SH-SY5Y (cell line): ENCODE measurements at regions not wholly inside any gene's neighbourhood (a gene's known extent, or its start where the extent isn't known, plus 50 kb on each side); places are given as distances from the start of the nearest gene placed in this dataset.

Experiments used
- GATA2 ChIP-seq: IDR thresholded peaks from 2 replicates; pipeline ENCODE4 v1.6.1; 2011; ENCODE audit warnings: mild to moderate bottlenecking, low read depth, low read length
- GATA3 ChIP-seq: IDR thresholded peaks from 2 replicates; pipeline ENCODE4 v1.6.1; 2011; ENCODE audit warnings: low read depth, mild to moderate bottlenecking, low read length, moderate library complexity

DNA sequence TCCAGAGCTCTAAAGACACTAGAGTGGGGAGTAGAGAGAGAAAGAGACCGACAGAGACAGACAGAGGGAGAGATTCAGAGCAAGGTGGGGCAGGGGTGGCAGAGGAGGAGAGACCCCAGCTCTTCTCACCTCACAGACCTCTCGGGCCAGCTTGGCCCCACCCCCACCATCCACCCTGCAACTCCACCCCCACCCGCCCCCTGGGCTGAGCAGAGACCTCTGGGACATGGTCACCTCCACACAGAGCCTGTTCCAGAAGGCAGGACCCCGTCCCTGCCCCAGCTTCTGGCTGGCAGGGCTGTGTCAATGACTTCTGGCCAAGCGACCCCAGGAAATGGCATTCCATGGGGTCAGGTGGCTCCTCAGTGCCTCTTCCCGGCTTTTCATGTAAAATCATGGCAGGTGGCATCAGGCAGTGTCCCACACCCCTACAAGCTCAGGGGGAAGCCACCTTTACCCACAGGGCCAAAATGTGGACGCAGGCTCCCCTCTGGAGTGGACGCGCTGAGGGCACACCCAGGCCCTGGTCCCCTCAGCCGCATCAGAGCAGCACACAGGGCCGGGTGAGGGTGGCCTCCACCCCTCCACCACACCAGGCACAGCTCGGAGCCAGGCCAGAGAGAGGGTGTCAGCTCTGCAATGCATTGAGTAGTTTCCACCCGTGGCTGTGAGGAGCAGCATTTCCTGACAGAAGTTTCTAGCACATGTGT, 131.2 kb upstream of the LPCAT1 start:
- TF ChIP-seq GATA2 (no peak), GATA3 (no peak)
